IPS DF 19.7 (cell line): ENCODE measurements at regions not wholly inside any gene's neighbourhood (a gene's known extent, or its start where the extent isn't known, plus 50 kb on each side); places are given as distances from the start of the nearest gene placed in this dataset.
"Not testable (repeated sequence)": the region's sequence is repeated elsewhere in the genome, so short reads cannot be mapped to it uniquely, and the experiment has no call there.

Experiments
- DNase-seq: peaks from one replicate; pipeline ENCODE4 v3.0.0-alpha.2; 2013; ENCODE audit warnings: low read depth, low spot score

DNA sequence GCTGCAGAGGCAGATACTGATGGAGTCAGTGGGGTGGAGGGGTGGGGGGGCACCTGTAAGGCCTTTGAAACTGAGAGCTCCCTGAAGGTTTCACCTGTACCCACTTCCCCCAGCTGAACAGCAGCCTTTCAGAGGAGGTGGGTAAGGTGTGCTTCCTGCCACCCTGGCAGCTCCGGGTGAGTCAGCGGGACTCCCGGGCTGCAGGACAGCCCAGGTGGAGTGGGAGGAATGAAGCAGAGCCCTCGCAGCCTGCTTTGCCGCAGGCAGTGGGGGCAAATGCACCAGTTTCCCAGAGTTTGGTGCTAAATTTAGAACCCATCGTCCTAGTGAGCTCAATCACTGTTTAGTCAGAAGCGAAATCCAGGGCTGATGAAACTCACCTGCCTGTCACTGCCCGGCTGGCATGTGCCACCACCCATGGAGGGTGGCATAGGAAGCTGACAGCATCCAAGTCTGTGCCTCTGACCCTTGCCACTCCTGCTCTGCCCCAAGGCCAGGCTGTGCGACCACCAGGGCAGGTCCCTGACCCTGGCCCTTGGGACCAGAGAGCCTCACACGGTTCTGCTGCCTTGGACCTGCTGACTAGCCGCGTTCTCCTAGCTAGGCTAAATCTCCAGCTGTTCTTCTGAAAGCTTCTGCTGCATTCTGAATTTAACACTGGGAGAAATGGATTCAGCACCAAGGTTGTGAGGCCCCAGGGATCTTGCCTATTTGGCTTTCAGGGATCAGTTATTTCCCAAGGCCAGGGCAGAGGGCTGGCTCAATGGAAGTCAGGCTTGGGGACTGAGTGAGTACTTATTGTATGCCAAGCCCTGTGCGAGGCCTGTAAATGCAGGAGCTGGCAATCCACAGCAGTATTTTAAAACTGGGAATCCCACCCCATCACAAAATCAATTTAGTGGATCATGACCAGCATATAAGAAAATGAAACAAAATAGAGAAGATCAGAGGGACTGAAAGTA, 67.3 kb upstream of the RASGRF1 start:
- DNase-seq: no peak

GRCh38 chr15:79156704-79157375, 66.3 kb upstream of the RASGRF1 start:
- DNase-seq: no peak

GRCh38 chr15:79154483-79155135, 64.0 kb upstream of the RASGRF1 start:
- DNase-seq: no peak

- DNase-seq: not testable (repeated sequence)
Observed at GRCh38 chr15:79144290-79144689, 53.7 kb upstream of the RASGRF1 start.

DNA sequence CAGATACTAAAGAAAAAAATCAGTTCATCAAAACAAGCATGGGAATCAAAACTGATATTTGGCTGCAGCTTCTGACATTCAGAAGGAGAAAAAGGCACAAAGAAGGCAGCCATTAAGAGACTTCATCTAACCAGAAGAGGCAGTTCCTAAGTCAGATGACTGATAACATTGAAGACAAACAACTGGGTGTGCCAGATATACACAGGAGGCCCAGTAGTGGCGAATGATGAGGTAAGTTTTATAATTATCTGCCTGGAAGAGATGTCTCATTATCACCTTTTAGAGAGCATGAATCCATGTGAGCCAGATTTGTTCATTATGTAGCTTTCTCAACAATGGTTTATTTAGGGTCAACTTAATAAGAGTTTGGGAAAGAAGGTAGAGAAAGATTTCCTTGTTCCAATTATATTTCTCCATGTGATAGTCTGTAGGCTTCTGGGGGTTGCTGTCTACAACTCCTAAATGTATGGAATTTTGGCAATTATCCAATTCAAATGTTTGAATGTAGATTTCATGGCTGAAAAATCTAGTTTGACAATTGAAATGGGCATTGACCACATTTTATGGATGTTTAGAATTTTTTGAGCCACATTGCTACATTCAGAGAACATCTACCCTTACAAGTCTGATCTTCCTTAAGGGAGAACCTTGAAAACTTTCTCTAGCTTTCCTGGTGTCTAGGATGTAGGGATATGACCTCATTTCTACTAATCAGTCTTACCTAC, 50.4 kb upstream of the RASGRF1 start:
- no peak for DNase-seq
